K562 (cell line): ENCODE measurements at regions not wholly inside any gene's neighbourhood (a gene's known extent, or its start where the extent isn't known, plus 50 kb on each side); places are given as distances from the start of the nearest gene placed in this dataset.
"Not testable (repeated sequence)": the region's sequence is repeated elsewhere in the genome, so short reads cannot be mapped to it uniquely, and the experiment has no call there.

Experiments
- ATAC-seq: fragments of 200-7000 bp; cut with Tn5 transposase; 3 replicates; pipeline ENCODE4 v1.9.1; 2020; ENCODE audit warnings: moderate library complexity
- BruUV-seq: library from RNA; stranded (reverse); fragments of 400-500 nt; replicated peaks from 2 replicates; lab custom pipeline; 2021; lab: Mats Ljungman, UMichigan
- CTCF ChIA-PET: fragments of 300-600 bp; formaldehyde crosslinking; extraction: SDS; loops from one replicate; lab custom pipeline; 2021; ENCODE audit warnings: low intra/inter-chr PET ratio; lab: Yijun Ruan, JAX
- POLR2A ChIA-PET: fragments of 300-600, 350-650 bp; sonication (Branson Sonifier 250); formaldehyde crosslinking; extraction: SDS; loops from one replicate; lab custom pipeline; 2021; ENCODE audit warnings: antibody characterized with exemption, inconsistent platforms; lab: Yijun Ruan, JAX
- DNase-seq, 4 experiments: peaks; one replicate each; pipeline versions ENCODE4 v3.0.0 to v3.0.0-alpha.2; 2011 to 2018; ENCODE audit warnings: low spot score in 3 of 4, mixed read lengths in 3 of 4; ENCODE audit errors: extremely low read depth in 1 of 4
- FAIRE-seq: peaks from 2 replicates; lab custom pipeline; 2011; peaks lifted over from hg19 to GRCh38; lab: Jason Lieb, UNC
- H2AFZ ChIP-seq: 2 replicates; pipeline ENCODE4 v1.6.0; 2011; ENCODE audit warnings: low read depth, low read length, control low read depth, inconsistent platforms
- H3K27ac ChIP-seq: fragments of 200-600 bp; 3 replicates; pipeline ENCODE4 v1.8.0; 2011; ENCODE audit warnings: low read depth, mild to moderate bottlenecking, control low read depth, inconsistent platforms, low read length, moderate library complexity, mixed read lengths; ENCODE audit errors: extremely low read depth
- H3K27me3 ChIP-seq, 2 experiments: fragments of 300-600 bp in 1 of 2; 2 replicates in 1 of 2; 3 replicates in 1 of 2; pipeline versions ENCODE4 v1.6.0 to v1.8.0; 2011; ENCODE audit warnings: inconsistent platforms in 2 of 2, low read length in 2 of 2, mild to moderate bottlenecking in 1 of 2, mixed read lengths in 1 of 2, moderate library complexity in 1 of 2; ENCODE audit not compliant: control insufficient read depth in 2 of 2, insufficient read depth in 2 of 2
- H3K36me3 ChIP-seq: fragments of 300-600 bp; 3 replicates; pipeline ENCODE4 v1.8.0; 2011; ENCODE audit warnings: mild to moderate bottlenecking, low read length, inconsistent platforms; ENCODE audit not compliant: control insufficient read depth, insufficient read depth
- H3K4me1 ChIP-seq, 2 experiments: fragments of 200-600 bp in 1 of 2; replicated peaks in 1 of 2; 2 replicates in 1 of 2; 3 replicates in 1 of 2; pipeline versions ENCODE4 v1.5.1 to v1.8.0; 2011; ENCODE audit warnings: inconsistent platforms in 2 of 2, low read length in 2 of 2, mild to moderate bottlenecking in 1 of 2, mixed read lengths in 1 of 2, moderate library complexity in 1 of 2; ENCODE audit not compliant: control insufficient read depth in 2 of 2, insufficient read depth in 2 of 2
- H3K4me2 ChIP-seq: 2 replicates; pipeline ENCODE4 v1.6.1; 2011; ENCODE audit warnings: low read length, control low read depth, inconsistent platforms, mixed read lengths; ENCODE audit not compliant: insufficient read depth
- H3K4me3 ChIP-seq: fragments of 200-600 bp; sonication (generic), shearing (Covaris generic); 2 replicates; pipeline ENCODE4 v1.5.1; 2016; ENCODE audit warnings: control low read depth, inconsistent platforms
- H3K79me2 ChIP-seq: fragments of 200-600 bp; 3 replicates; pipeline ENCODE4 v1.8.0; 2011; ENCODE audit warnings: low read length, inconsistent platforms; ENCODE audit not compliant: control insufficient read depth, insufficient read depth
- H3K9ac ChIP-seq, 2 experiments: 2 replicates each; pipeline versions ENCODE4 v1.6.0 to v1.6.1; 2011; ENCODE audit warnings: low read depth in 2 of 2, low read length in 2 of 2, control low read depth in 1 of 2, inconsistent platforms in 1 of 2, mild to moderate bottlenecking in 1 of 2, mixed read lengths in 1 of 2; ENCODE audit not compliant: insufficient read depth in 1 of 2
- H3K9me1 ChIP-seq: one replicate; pipeline ENCODE4 v1.6.0; 2011; ENCODE audit warnings: inconsistent platforms, mild to moderate bottlenecking, low read length, moderate library complexity; ENCODE audit not compliant: control insufficient read depth, insufficient read depth
- H3K9me3 ChIP-seq: replicated peaks from 2 replicates; pipeline ENCODE4 v1.5.1; 2011; ENCODE audit warnings: low read depth, low read length, inconsistent platforms; ENCODE audit not compliant: control insufficient read depth, insufficient read depth
- H4K20me1 ChIP-seq: replicated peaks from 2 replicates; pipeline ENCODE4 v1.6.1; 2011; ENCODE audit warnings: low read length, inconsistent platforms, mixed read lengths; ENCODE audit not compliant: control insufficient read depth, insufficient read depth
- CHD1 ChIP-seq: fragments of 200-600 bp; sonication (generic); IDR thresholded peaks from one replicate; pipeline ENCODE4 v1.6.1; 2012; ENCODE audit warnings: mild to moderate bottlenecking, moderate library complexity, low read length, inconsistent platforms
- HSF4 ChIP-seq: fragments of 250-450 bp; sonication (Bioruptor Pico); IDR thresholded peaks from 2 replicates; pipeline ENCODE4 v2.1.2; 2022; ENCODE audit warnings: mild to moderate bottlenecking, moderate library complexity, borderline replicate concordance
- MIER1 ChIP-seq: fragments of 450-650 bp; IDR thresholded peaks from 2 replicates; pipeline ENCODE4 v1.6.1; 2016; ENCODE audit warnings: antibody characterized with exemption, mild to moderate bottlenecking, low read depth
- POLR2H ChIP-seq: IDR thresholded peaks from 2 replicates; pipeline ENCODE4 v1.6.1; 2016; ENCODE audit warnings: missing genetic modification characterization, low read depth, mild to moderate bottlenecking, control low read depth, missing compliant biosample characterization, moderate library complexity
- ZNF253 ChIP-seq: fragments of 250-450 bp; sonication (Bioruptor Pico); conservative IDR thresholded peaks from 2 replicates; pipeline ENCODE4 v1.6.1; 2021; ENCODE audit warnings: mild to moderate bottlenecking
- WGBS: fragments of 100-300 bp; shearing (Covaris generic); methylation state at CpG from one replicate; pipeline ENCODE4 v1.1.6; 2016; ENCODE audit warnings: low coverage, mixed read lengths; ENCODE audit not compliant: insufficient coverage; ENCODE audit errors: missing lambda C conversion rate; 5-methylcytosine and 5-hydroxymethylcytosine counted together
- in situ Hi-C: fragments of 300-500 bp; cut with MboI; formaldehyde crosslinking; loops from 4 replicates; pipeline ENCODE4 v1.15.0; 2018; ENCODE audit warnings: inconsistent platforms, mixed read lengths
- intact Hi-C: fragments of 100-400 bp; cut with micrococcal nuclease; formaldehyde crosslinking; loops from 2 replicates; pipeline ENCODE4 v1.14.2; 2022
- TF ChIP-seq, protein P1 (sequence below): sonication (generic); formaldehyde crosslinking; IDR thresholded peaks from 2 replicates; pipeline ENCODE4 v1.8.1; 2023; ENCODE audit warnings: mild to moderate bottlenecking, missing genetic modification reagents, moderate library complexity
- TF ChIP-seq, protein P2 (sequence below): sonication (generic); formaldehyde crosslinking; IDR thresholded peaks from 2 replicates; pipeline ENCODE4 v1.8.1; 2022; ENCODE audit warnings: missing genetic modification reagents
- TF ChIP-seq, protein P3 (sequence below): sonication (generic); formaldehyde crosslinking; IDR thresholded peaks from 2 replicates; pipeline ENCODE4 v1.8.1; 2023; ENCODE audit warnings: missing genetic modification reagents, mild to moderate bottlenecking, borderline replicate concordance

DNA sequence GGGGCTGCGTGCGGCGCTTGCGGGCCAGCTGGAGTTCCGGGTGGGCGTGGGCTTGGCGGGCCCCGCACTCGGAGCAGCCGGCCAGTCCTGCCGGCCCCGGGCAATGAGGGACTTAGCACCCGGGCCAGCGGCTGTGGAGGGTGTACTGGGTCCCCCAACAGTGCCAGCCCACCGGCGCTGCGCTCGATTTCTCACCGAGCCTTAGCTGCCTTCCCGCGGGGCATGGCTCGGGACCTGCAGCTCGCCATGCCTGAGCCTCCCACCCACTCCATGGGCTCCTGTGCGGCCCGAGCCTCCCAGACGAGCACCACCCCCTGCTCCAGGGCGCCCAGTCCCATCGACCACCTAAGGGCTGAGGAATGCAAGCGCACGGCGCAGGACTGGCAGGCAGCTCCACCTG, 83.8 kb downstream of the VIP start:
- CTCF ChIA-PET, H3K4me3 ChIP-seq, H3K27ac ChIP-seq, in situ Hi-C loops, H3K27me3 ChIP-seq, ATAC-seq, H2AFZ ChIP-seq, FAIRE-seq, H3K9me1 ChIP-seq, BruUV-seq, H3K79me2 ChIP-seq, DNase-seq, intact Hi-C loops, H3K4me1 ChIP-seq, H3K4me2 ChIP-seq, H3K9ac ChIP-seq, H4K20me1 ChIP-seq, H3K9me3 ChIP-seq: not testable (repeated sequence)
- WGBS = 95% methylated on average over 16 of the region's 31 CpGs
- peaks cover 10% of the 10 kb centered on the region; the same call in 2 of the 3 replicates for H3K36me3 ChIP-seq
- POLR2A ChIA-PET = interaction anchor here (0.8 kb wide), 1 partner anchor 12 kb away, joined by 3 read pairs; no protein-coding TSS in a partner anchor

DNA sequence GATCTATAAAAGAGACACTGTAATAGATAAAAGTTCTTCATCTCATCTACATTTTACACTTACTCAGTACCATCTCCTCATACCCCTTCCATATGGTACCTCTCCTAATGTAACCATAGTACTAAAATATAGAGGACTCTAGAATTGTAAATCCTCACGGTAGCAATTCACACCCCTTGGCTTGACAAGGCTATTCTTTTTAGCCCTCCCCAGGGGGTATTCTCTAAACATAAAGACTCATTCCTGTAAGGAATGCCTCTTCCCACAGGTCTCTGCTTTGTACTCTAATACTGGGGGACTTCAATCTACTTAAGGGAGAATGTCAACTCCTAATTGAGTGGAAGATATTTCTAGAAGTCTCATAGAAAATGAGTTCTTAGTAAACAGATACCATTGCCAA, 85.9 kb downstream of the VIP start:
- Histone ChIP-seq H3K4me1 (no peaks in the 10 kb centered on the region), H3K4me2 (no peak overlapping the region), H2AFZ (no peak overlapping the region), H3K9ac (no peak overlapping the region), H3K27ac (no peak overlapping the region), H3K9me1 (no peaks in the 10 kb centered on the region), H3K4me3 (no peak overlapping the region), H3K36me3 (no peaks in the 10 kb centered on the region), H3K9me3 (no peaks in the 10 kb centered on the region), H4K20me1 (no peaks in the 10 kb centered on the region), H3K27me3 (no peaks in the 10 kb centered on the region), H3K79me2 (no peaks in the 10 kb centered on the region; the same call in 2 of the 3 replicates)
- BruUV-seq = no TSS peak
- 53% methylated on average over 1 of the region's 1 CpG for WGBS
- POLR2A ChIA-PET = no interaction called here
- FAIRE-seq = no peak
- no peak for DNase-seq
- CTCF ChIA-PET = no interaction called here
- in situ Hi-C loops = no loop called here
- intact Hi-C loops = no loop called here
- ATAC-seq = no peak
- TF ChIP-seq POLR2H (tag) = no peak
- TF ChIP-seq MIER1 = no peak
- TF ChIP-seq ZNF253 (CRISPR knock-in tag) = no peak
- TF ChIP-seq, protein P1, sequence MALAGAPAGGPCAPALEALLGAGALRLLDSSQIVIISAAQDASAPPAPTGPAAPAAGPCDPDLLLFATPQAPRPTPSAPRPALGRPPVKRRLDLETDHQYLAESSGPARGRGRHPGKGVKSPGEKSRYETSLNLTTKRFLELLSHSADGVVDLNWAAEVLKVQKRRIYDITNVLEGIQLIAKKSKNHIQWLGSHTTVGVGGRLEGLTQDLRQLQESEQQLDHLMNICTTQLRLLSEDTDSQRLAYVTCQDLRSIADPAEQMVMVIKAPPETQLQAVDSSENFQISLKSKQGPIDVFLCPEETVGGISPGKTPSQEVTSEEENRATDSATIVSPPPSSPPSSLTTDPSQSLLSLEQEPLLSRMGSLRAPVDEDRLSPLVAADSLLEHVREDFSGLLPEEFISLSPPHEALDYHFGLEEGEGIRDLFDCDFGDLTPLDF (CRISPR knock-in tag) = no peak
- no peak for TF ChIP-seq HSF4 (CRISPR knock-in tag)
- TF ChIP-seq, protein P2, sequence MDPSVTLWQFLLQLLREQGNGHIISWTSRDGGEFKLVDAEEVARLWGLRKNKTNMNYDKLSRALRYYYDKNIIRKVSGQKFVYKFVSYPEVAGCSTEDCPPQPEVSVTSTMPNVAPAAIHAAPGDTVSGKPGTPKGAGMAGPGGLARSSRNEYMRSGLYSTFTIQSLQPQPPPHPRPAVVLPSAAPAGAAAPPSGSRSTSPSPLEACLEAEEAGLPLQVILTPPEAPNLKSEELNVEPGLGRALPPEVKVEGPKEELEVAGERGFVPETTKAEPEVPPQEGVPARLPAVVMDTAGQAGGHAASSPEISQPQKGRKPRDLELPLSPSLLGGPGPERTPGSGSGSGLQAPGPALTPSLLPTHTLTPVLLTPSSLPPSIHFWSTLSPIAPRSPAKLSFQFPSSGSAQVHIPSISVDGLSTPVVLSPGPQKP = no peak
- TF ChIP-seq, protein P3, sequence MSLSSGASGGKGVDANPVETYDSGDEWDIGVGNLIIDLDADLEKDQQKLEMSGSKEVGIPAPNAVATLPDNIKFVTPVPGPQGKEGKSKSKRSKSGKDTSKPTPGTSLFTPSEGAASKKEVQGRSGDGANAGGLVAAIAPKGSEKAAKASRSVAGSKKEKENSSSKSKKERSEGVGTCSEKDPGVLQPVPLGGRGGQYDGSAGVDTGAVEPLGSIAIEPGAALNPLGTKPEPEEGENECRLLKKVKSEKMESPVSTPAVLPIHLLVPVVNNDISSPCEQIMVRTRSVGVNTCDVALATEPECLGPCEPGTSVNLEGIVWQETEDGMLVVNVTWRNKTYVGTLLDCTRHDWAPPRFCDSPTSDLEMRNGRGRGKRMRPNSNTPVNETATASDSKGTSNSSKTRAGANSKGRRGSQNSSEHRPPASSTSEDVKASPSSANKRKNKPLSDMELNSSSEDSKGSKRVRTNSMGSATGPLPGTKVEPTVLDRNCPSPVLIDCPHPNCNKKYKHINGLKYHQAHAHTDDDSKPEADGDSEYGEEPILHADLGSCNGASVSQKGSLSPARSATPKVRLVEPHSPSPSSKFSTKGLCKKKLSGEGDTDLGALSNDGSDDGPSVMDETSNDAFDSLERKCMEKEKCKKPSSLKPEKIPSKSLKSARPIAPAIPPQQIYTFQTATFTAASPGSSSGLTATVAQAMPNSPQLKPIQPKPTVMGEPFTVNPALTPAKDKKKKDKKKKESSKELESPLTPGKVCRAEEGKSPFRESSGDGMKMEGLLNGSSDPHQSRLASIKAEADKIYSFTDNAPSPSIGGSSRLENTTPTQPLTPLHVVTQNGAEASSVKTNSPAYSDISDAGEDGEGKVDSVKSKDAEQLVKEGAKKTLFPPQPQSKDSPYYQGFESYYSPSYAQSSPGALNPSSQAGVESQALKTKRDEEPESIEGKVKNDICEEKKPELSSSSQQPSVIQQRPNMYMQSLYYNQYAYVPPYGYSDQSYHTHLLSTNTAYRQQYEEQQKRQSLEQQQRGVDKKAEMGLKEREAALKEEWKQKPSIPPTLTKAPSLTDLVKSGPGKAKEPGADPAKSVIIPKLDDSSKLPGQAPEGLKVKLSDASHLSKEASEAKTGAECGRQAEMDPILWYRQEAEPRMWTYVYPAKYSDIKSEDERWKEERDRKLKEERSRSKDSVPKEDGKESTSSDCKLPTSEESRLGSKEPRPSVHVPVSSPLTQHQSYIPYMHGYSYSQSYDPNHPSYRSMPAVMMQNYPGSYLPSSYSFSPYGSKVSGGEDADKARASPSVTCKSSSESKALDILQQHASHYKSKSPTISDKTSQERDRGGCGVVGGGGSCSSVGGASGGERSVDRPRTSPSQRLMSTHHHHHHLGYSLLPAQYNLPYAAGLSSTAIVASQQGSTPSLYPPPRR (CRISPR knock-in tag) = no peak
- TF ChIP-seq CHD1 = no peak
